GM23338 (cell line): ENCODE measurements at regions not wholly inside any gene's neighbourhood (a gene's known extent, or its start where the extent isn't known, plus 50 kb on each side); places are given as distances from the start of the nearest gene placed in this dataset.
"Not testable (repeated sequence)": the region's sequence is repeated elsewhere in the genome, so short reads cannot be mapped to it uniquely, and the experiment has no call there.

Experiments
- ATAC-seq: fragments of 200-7000 bp; cut with Tn5 transposase; 3 replicates; pipeline ENCODE4 v1.9.1; 2020
- DNase-seq: peaks from one replicate; pipeline ENCODE4 v3.0.0-alpha.2; 2015; ENCODE audit warnings: low spot score
- H2AFZ ChIP-seq: fragments of 200-600 bp; sonication (generic); 2 replicates; pipeline ENCODE4 v1.8.0; 2016; ENCODE audit warnings: antibody characterized with exemption, mild to moderate bottlenecking, moderate library complexity
- H3F3A ChIP-seq: fragments of 200-600 bp; sonication (generic); replicated peaks from 2 replicates; pipeline ENCODE4 v1.8.0; 2017; ENCODE audit warnings: antibody characterized with exemption, mixed run types, low read depth
- H3K27ac ChIP-seq: fragments of 200-600 bp; sonication (generic); 2 replicates; pipeline ENCODE4 v1.6.1; 2016; ENCODE audit warnings: low read depth
- H3K27me3 ChIP-seq: fragments of 200-600 bp; sonication (generic); 2 replicates; pipeline ENCODE4 v1.8.0; 2016; ENCODE audit warnings: mild to moderate bottlenecking, mixed run types, moderate library complexity; ENCODE audit not compliant: insufficient read depth
- H3K36me3 ChIP-seq: fragments of 200-600 bp; sonication (generic); 2 replicates; pipeline ENCODE4 v1.8.0; 2016; ENCODE audit warnings: mild to moderate bottlenecking; ENCODE audit not compliant: insufficient read depth
- H3K4me1 ChIP-seq: fragments of 200-600 bp; sonication (generic); 2 replicates; pipeline ENCODE4 v1.8.0; 2016; ENCODE audit warnings: mild to moderate bottlenecking, moderate library complexity; ENCODE audit not compliant: insufficient read depth
- H3K4me2 ChIP-seq: fragments of 200-600 bp; sonication (generic); 2 replicates; pipeline ENCODE4 v1.7.1; 2017; ENCODE audit warnings: mixed run types
- H3K4me3 ChIP-seq: fragments of 200-600 bp; sonication (generic); 2 replicates; pipeline ENCODE4 v1.6.1; 2016; ENCODE audit warnings: mixed run types
- H3K79me2 ChIP-seq: fragments of 200-600 bp; sonication (generic); replicated peaks from 2 replicates; pipeline ENCODE4 v1.8.0; 2017; ENCODE audit warnings: mild to moderate bottlenecking; ENCODE audit not compliant: insufficient read depth
- H3K9me2 ChIP-seq: fragments of 200-600 bp; sonication (generic); 2 replicates; pipeline ENCODE4 v1.8.0; 2017; ENCODE audit not compliant: insufficient read depth
- H4K20me1 ChIP-seq: fragments of 200-600 bp; sonication (generic); replicated peaks from 2 replicates; pipeline ENCODE4 v1.8.0; 2017; ENCODE audit warnings: mild to moderate bottlenecking; ENCODE audit not compliant: insufficient read depth
- H3K27ac Mint-ChIP-seq: 2 replicates; pipeline ENCODE4 v1.8.0; 2020; ENCODE audit warnings: inconsistent platforms, mild to moderate bottlenecking, moderate library complexity, mixed read lengths
- H3K27me3 Mint-ChIP-seq: 3 replicates; pipeline ENCODE4 v1.8.0; 2022; ENCODE audit warnings: low read depth, mild to moderate bottlenecking, moderate library complexity, mixed read lengths, inconsistent platforms; ENCODE audit not compliant: insufficient read depth, poor library complexity
- H3K36me3 Mint-ChIP-seq: 3 replicates; pipeline ENCODE4 v1.8.0; 2021; ENCODE audit warnings: low read depth, mild to moderate bottlenecking, inconsistent platforms, moderate library complexity, mixed read lengths
- H3K4me1 Mint-ChIP-seq: 3 replicates; pipeline ENCODE4 v1.8.0; 2020; ENCODE audit warnings: mild to moderate bottlenecking, inconsistent platforms, mixed read lengths
- H3K4me3 Mint-ChIP-seq: 3 replicates; pipeline ENCODE4 v1.8.0; 2021; ENCODE audit warnings: moderate library complexity, mild to moderate bottlenecking, inconsistent platforms, mixed read lengths
- H3K9me3 Mint-ChIP-seq: 3 replicates; pipeline ENCODE4 v1.8.0; 2020; ENCODE audit warnings: moderate library complexity, mild to moderate bottlenecking, inconsistent platforms, mixed read lengths
- CTCF ChIP-seq, 2 experiments: fragments of 200-600 bp in 1 of 2; sonication (generic) in 1 of 2; conservative IDR thresholded peaks; 2 replicates each; pipeline versions ENCODE4 v1.5.1 to v1.6.1; 2016 to 2017; ENCODE audit warnings: antibody characterized with exemption in 2 of 2, low read depth in 2 of 2, mild to moderate bottlenecking in 2 of 2, moderate library complexity in 1 of 2
- JUNB ChIP-seq: IDR thresholded peaks from one replicate; pipeline ENCODE4 v1.6.1; 2016; ENCODE audit warnings: antibody characterized with exemption; ENCODE audit not compliant: unreplicated experiment
- ZNF114 ChIP-seq: fragments of 250-450 bp; sonication (Bioruptor Pico); IDR thresholded peaks from 2 replicates; pipeline ENCODE4 v1.5.0; 2020; ENCODE audit warnings: mild to moderate bottlenecking, moderate library complexity
- ZNF462 ChIP-seq: fragments of 250-450 bp; sonication (Bioruptor Pico); IDR thresholded peaks from 2 replicates; pipeline ENCODE4 v1.5.0; 2020; ENCODE audit warnings: mild to moderate bottlenecking, moderate library complexity

GRCh38 chr11:16526947-16527346, 170.6 kb upstream of the SOX6 start:
- DNase-seq (no peak), ATAC-seq (no peak)
- Mint-ChIP-seq H3K27me3 (no peaks in the 10 kb centered on the region), H3K27ac (no peak overlapping the region), H3K36me3 (peaks cover under 1% of the 10 kb centered on the region; the same call in 1 of the 3 replicates), H3K4me3 (no peak overlapping the region), H3K4me1 (no peaks in the 10 kb centered on the region), H3K9me3 (peaks cover 6% of the 10 kb centered on the region)
- H3K79me2 ChIP-seq, result no peaks in the 10 kb centered on the region
- H4K20me1 ChIP-seq, result no peaks in the 10 kb centered on the region
- no peaks in the 10 kb centered on the region for H3K4me1 ChIP-seq
- H3K9me2 ChIP-seq, result no peaks in the 10 kb centered on the region
- H3K36me3 ChIP-seq, result no peaks in the 10 kb centered on the region
- no peaks in the 10 kb centered on the region for H3K27me3 ChIP-seq
- H3K27ac ChIP-seq, result no peak overlapping the region
- no peak overlapping the region for H2AFZ ChIP-seq
- no peak overlapping the region for H3K4me2 ChIP-seq
- no peaks in the 10 kb centered on the region for H3F3A ChIP-seq
- no peak overlapping the region for H3K4me3 ChIP-seq
- TF ChIP-seq JUNB (no peak), ZNF114 (CRISPR knock-in tag) (no peak), CTCF (conservative IDR thresholded peaks at IDR 0.05; ENCODE audit: low read depth in 2 of 2) (no peak), ZNF462 (CRISPR knock-in tag) (no peak)

GRCh38 chr11:16520713-16521112, 164.4 kb upstream of the SOX6 start:
- not testable (repeated sequence) for H4K20me1 ChIP-seq, H3K27me3 ChIP-seq, H3K79me2 ChIP-seq, H3K4me3 ChIP-seq, H3K4me2 ChIP-seq, H3K36me3 ChIP-seq, DNase-seq, H3K9me2 ChIP-seq, H3K4me3 Mint-ChIP-seq, H2AFZ ChIP-seq, H3K27ac Mint-ChIP-seq, H3K27ac ChIP-seq, ATAC-seq, H3K4me1 ChIP-seq, H3K27me3 Mint-ChIP-seq, H3F3A ChIP-seq, H3K4me1 Mint-ChIP-seq
- Mint-ChIP-seq H3K36me3 (peaks cover 21% of the 10 kb centered on the region; the same call in 2 of the 3 replicates), H3K9me3 (peaks cover 32% of the 10 kb centered on the region)
